ENCODE measurements at regions not wholly inside any gene's neighbourhood (a gene's known extent, or its start where the extent isn't known, plus 50 kb on each side); places are given as distances from the start of the nearest gene placed in this dataset.

- H3K9me3 ChIP-seq (ENCODE audit: control insufficient read depth, low read length): no peaks in the 10 kb centered on the region
Observed at GRCh38 chr12:13719986-13720385, 261.4 kb downstream of the GRIN2B start.

GRCh38 chr12:13718271-13718670 is 263.1 kb downstream of the GRIN2B start:
- intact Hi-C loops (cut with DNase I): no loop called here
- Histone ChIP-seq H3K4me3 (ENCODE audit: low read length) (no peak overlapping the region), H3K27me3 (ENCODE audit: control insufficient read depth, insufficient read depth) (no peaks in the 10 kb centered on the region), H3K27ac (ENCODE audit: low read length) (no peak overlapping the region), H3K9me3 (ENCODE audit: control insufficient read depth, low read length) (no peaks in the 10 kb centered on the region), H3K4me1 (ENCODE audit: control insufficient read depth, insufficient read depth, low read length) (no peaks in the 10 kb centered on the region)
- ATAC-seq: no peak
- 56% methylated on average over 5 of the region's 5 CpGs for WGBS
- no peak for DNase-seq

More at GRCh38 chr12:13719986-13720385, 261.4 kb downstream of the GRIN2B start:
- Histone ChIP-seq H3K4me1 (ENCODE audit: control insufficient read depth, insufficient read depth, low read length) (no peaks in the 10 kb centered on the region), H3K27me3 (ENCODE audit: control insufficient read depth, insufficient read depth) (no peaks in the 10 kb centered on the region), H3K4me3 (ENCODE audit: low read length) (no peak overlapping the region), H3K27ac (ENCODE audit: low read length) (no peak overlapping the region)
- DNase-seq (no peak), ATAC-seq (no peak)
- intact Hi-C loops (cut with DNase I): no loop called here
- WGBS: 84% methylated on average over 2 of the region's 2 CpGs

GRCh38 chr12:13716119-13716518 is 265.3 kb downstream of the GRIN2B start:
- H3K27ac ChIP-seq (ENCODE audit: low read length): no peak overlapping the region
- no peak overlapping the region for H3K4me3 ChIP-seq (ENCODE audit: low read length)
- H3K4me1 ChIP-seq (ENCODE audit: control insufficient read depth, insufficient read depth, low read length): no peaks in the 10 kb centered on the region
- H3K9me3 ChIP-seq (ENCODE audit: control insufficient read depth, low read length): no peaks in the 10 kb centered on the region
- 92% methylated on average over 2 of the region's 2 CpGs for WGBS
- ATAC-seq (no peak), DNase-seq (no peak)
- no peaks in the 10 kb centered on the region for H3K27me3 ChIP-seq (ENCODE audit: control insufficient read depth, insufficient read depth)
- intact Hi-C loops (cut with DNase I): no loop called here

- Histone ChIP-seq H3K27me3 (ENCODE audit: control insufficient read depth, insufficient read depth) (no peaks in the 10 kb centered on the region), H3K4me1 (ENCODE audit: control insufficient read depth, insufficient read depth, low read length) (no peaks in the 10 kb centered on the region), H3K9me3 (ENCODE audit: control insufficient read depth, low read length) (no peaks in the 10 kb centered on the region), H3K4me3 (ENCODE audit: low read length) (no peak overlapping the region), H3K27ac (ENCODE audit: low read length) (no peak overlapping the region)
- intact Hi-C loops (cut with DNase I): no loop called here
- WGBS: 51% methylated on average over 4 of the region's 4 CpGs
- DNase-seq (no peak), ATAC-seq (no peak)
Observed at GRCh38 chr12:13713556-13714410, 267.6 kb downstream of the GRIN2B start.

- DNase-seq: no peak
- no peak for ATAC-seq
- H3K4me3 ChIP-seq (ENCODE audit: low read length): no peak overlapping the region
- WGBS: 91% methylated on average over 1 of the region's 1 CpG
- H3K27me3 ChIP-seq (ENCODE audit: control insufficient read depth, insufficient read depth): peaks cover 3% of the 10 kb centered on the region
- intact Hi-C loops (cut with DNase I): no loop called here
- H3K4me1 ChIP-seq (ENCODE audit: control insufficient read depth, insufficient read depth, low read length): no peaks in the 10 kb centered on the region
- no peak overlapping the region for H3K27ac ChIP-seq (ENCODE audit: low read length)
- no peaks in the 10 kb centered on the region for H3K9me3 ChIP-seq (ENCODE audit: control insufficient read depth, low read length)
Observed at GRCh38 chr12:13707829-13708228, 273.6 kb downstream of the GRIN2B start.

- peaks cover 3% of the 10 kb centered on the region for H3K27me3 ChIP-seq (ENCODE audit: control insufficient read depth, insufficient read depth)
- no peak for DNase-seq
- no peak overlapping the region for H3K27ac ChIP-seq (ENCODE audit: low read length)
- no peak for ATAC-seq
- no peaks in the 10 kb centered on the region for H3K4me1 ChIP-seq (ENCODE audit: control insufficient read depth, insufficient read depth, low read length)
- 65% methylated on average over 5 of the region's 5 CpGs for WGBS
- H3K4me3 ChIP-seq (ENCODE audit: low read length): no peak overlapping the region
- intact Hi-C loops (cut with DNase I): no loop called here
- H3K9me3 ChIP-seq (ENCODE audit: control insufficient read depth, low read length): no peaks in the 10 kb centered on the region
Observed at GRCh38 chr12:13702381-13702780, 279.0 kb downstream of the GRIN2B start.

GRCh38 chr12:13701502-13701901 is 279.9 kb downstream of the GRIN2B start:
- H3K9me3 ChIP-seq (ENCODE audit: control insufficient read depth, low read length): no peaks in the 10 kb centered on the region
- DNase-seq (no peak), ATAC-seq (no peak)
- intact Hi-C loops (cut with DNase I): no loop called here
- H3K27me3 ChIP-seq (ENCODE audit: control insufficient read depth, insufficient read depth): peaks cover 3% of the 10 kb centered on the region
- H3K27ac ChIP-seq (ENCODE audit: low read length): no peak overlapping the region
- no peak overlapping the region for H3K4me3 ChIP-seq (ENCODE audit: low read length)
- no peaks in the 10 kb centered on the region for H3K4me1 ChIP-seq (ENCODE audit: control insufficient read depth, insufficient read depth, low read length)

- Histone ChIP-seq H3K9me3 (ENCODE audit: control insufficient read depth, low read length) (no peaks in the 10 kb centered on the region), H3K27ac (ENCODE audit: low read length) (no peak overlapping the region), H3K4me3 (ENCODE audit: low read length) (no peak overlapping the region), H3K4me1 (ENCODE audit: control insufficient read depth, insufficient read depth, low read length) (no peaks in the 10 kb centered on the region), H3K27me3 (ENCODE audit: control insufficient read depth, insufficient read depth) (no peaks in the 10 kb centered on the region)
- DNase-seq (peak in 1 of 3 donors; percentile 42), ATAC-seq (no peak)
- intact Hi-C loops (cut with DNase I): no loop called here
- WGBS: 81% methylated on average over 11 of the region's 11 CpGs
Observed at GRCh38 chr12:13697973-13698372, 283.4 kb downstream of the GRIN2B start.

GRCh38 chr12:13695781-13696180 is 285.6 kb downstream of the GRIN2B start:
- DNase-seq: no peak
- Histone ChIP-seq H3K9me3 (ENCODE audit: control insufficient read depth, low read length) (no peaks in the 10 kb centered on the region), H3K4me3 (ENCODE audit: low read length) (no peak overlapping the region), H3K27me3 (ENCODE audit: control insufficient read depth, insufficient read depth) (no peaks in the 10 kb centered on the region), H3K4me1 (ENCODE audit: control insufficient read depth, insufficient read depth, low read length) (no peaks in the 10 kb centered on the region), H3K27ac (ENCODE audit: low read length) (no peak overlapping the region)
- ATAC-seq: no peak
- intact Hi-C loops (cut with DNase I): no loop called here
- WGBS: 57% methylated on average over 2 of the region's 2 CpGs

- Histone ChIP-seq H3K27ac (ENCODE audit: low read length) (no peak overlapping the region), H3K4me3 (ENCODE audit: low read length) (no peak overlapping the region), H3K27me3 (ENCODE audit: control insufficient read depth, insufficient read depth) (no peaks in the 10 kb centered on the region), H3K9me3 (ENCODE audit: control insufficient read depth, low read length) (no peaks in the 10 kb centered on the region), H3K4me1 (ENCODE audit: control insufficient read depth, insufficient read depth, low read length) (no peaks in the 10 kb centered on the region)
- DNase-seq (no peak), ATAC-seq (no peak)
- 91% methylated on average over 4 of the region's 4 CpGs for WGBS
- intact Hi-C loops (cut with DNase I): no loop called here
Observed at GRCh38 chr12:13692332-13692731, 289.1 kb downstream of the GRIN2B start.

- intact Hi-C loops (cut with DNase I): no loop called here
- 70% methylated on average over 1 of the region's 1 CpG for WGBS
Observed at GRCh38 chr12:13691598-13691997, 289.8 kb downstream of the GRIN2B start.

GRCh38 chr12:13687633-13688032 is 293.8 kb downstream of the GRIN2B start:
- Histone ChIP-seq H3K4me3 (ENCODE audit: low read length) (no peak overlapping the region), H3K27me3 (ENCODE audit: control insufficient read depth, insufficient read depth) (no peaks in the 10 kb centered on the region), H3K4me1 (ENCODE audit: control insufficient read depth, insufficient read depth, low read length) (no peaks in the 10 kb centered on the region), H3K9me3 (ENCODE audit: control insufficient read depth, low read length) (no peaks in the 10 kb centered on the region), H3K27ac (ENCODE audit: low read length) (no peak overlapping the region)
- ATAC-seq (no peak), DNase-seq (no peak)
- intact Hi-C loops (cut with DNase I): no loop called here

More at GRCh38 chr12:13691598-13691997, 289.8 kb downstream of the GRIN2B start:
- Histone ChIP-seq H3K27ac (ENCODE audit: low read length) (no peak overlapping the region), H3K27me3 (ENCODE audit: control insufficient read depth, insufficient read depth) (no peaks in the 10 kb centered on the region), H3K4me1 (ENCODE audit: control insufficient read depth, insufficient read depth, low read length) (no peaks in the 10 kb centered on the region), H3K9me3 (ENCODE audit: control insufficient read depth, low read length) (no peaks in the 10 kb centered on the region), H3K4me3 (ENCODE audit: low read length) (no peak overlapping the region)
- DNase-seq (no peak), ATAC-seq (no peak)

Data from right cardiac atrium (tissue), 5 donors.